ENCODE measurements at regions not wholly inside any gene's neighbourhood (a gene's known extent, or its start where the extent isn't known, plus 50 kb on each side); places are given as distances from the start of the nearest gene placed in this dataset.

- DNase-seq (ENCODE audit: low read depth in 1 of 2, low spot score in 2 of 2): no peak
- POLR2A ChIA-PET (ENCODE audit: partially characterized antibody): interaction anchor here (1.2 kb wide), 1 partner anchor 79 kb away, joined by 4 read pairs; no protein-coding TSS in a partner anchor
- no peak overlapping the region for H3K14ac ChIP-seq (ENCODE audit: insufficient read length)
- no peak overlapping the region for H3K4me2 ChIP-seq (ENCODE audit: insufficient read depth in 1 of 2, low read depth in 2 of 2, low read length in 2 of 2)
- no peaks in the 10 kb centered on the region for H4K20me1 ChIP-seq (replicated peaks in 1 of 2; ENCODE audit: control insufficient read depth in 1 of 2, insufficient read depth in 2 of 2, low read length in 2 of 2)
- H3K23me2 ChIP-seq (ENCODE audit: low read depth, low read length): no peaks in the 10 kb centered on the region
- H3K4ac ChIP-seq (replicated peaks; ENCODE audit: insufficient read length, low read depth, low read length): no peak overlapping the region
- H3K56ac ChIP-seq (replicated peaks; ENCODE audit: insufficient read length, low read depth, low read length): no peak overlapping the region
- H3K27ac ChIP-seq (ENCODE audit: low read depth, low read length): no peak overlapping the region
- H2BK5ac ChIP-seq (ENCODE audit: low read depth, low read length): no peak overlapping the region
- H2BK120ac ChIP-seq (replicated peaks; ENCODE audit: low read depth, low read length): no peak overlapping the region
- no peak overlapping the region for H4K8ac ChIP-seq (ENCODE audit: extremely low read depth, insufficient read depth, low read length)
- H3K27me3 ChIP-seq (replicated peaks in 1 of 4; ENCODE audit: control insufficient read depth in 3 of 4, extremely low read depth in 1 of 4, insufficient read depth in 3 of 4, low read length in 3 of 4): no peaks in the 10 kb centered on the region
- no peak overlapping the region for H4K91ac ChIP-seq (replicated peaks; ENCODE audit: insufficient read length, low read length)
- H3K9ac ChIP-seq (replicated peaks in 1 of 4; ENCODE audit: extremely low read depth in 1 of 4, low read depth in 3 of 4, low read length in 3 of 4): no peak overlapping the region
- H3K79me2 ChIP-seq (ENCODE audit: control insufficient read depth in 1 of 2, insufficient read depth in 2 of 2, low read length in 2 of 2): no peaks in the 10 kb centered on the region
- no peak for FAIRE-seq
- H2BK15ac ChIP-seq (ENCODE audit: low read length): no peak overlapping the region
- H2BK12ac ChIP-seq (ENCODE audit: low read depth, low read length): no peak overlapping the region
- H2AFZ ChIP-seq (ENCODE audit: low read length): no peak overlapping the region
- no peak overlapping the region for H3K23ac ChIP-seq (ENCODE audit: insufficient read length)
- H2AK5ac ChIP-seq (ENCODE audit: low read depth, low read length): no peak overlapping the region
- peaks cover 0 to 3% (median 0%) of the 10 kb centered on the region in 4 experiments; a peak in 1 of 7 replicates for H3K4me1 ChIP-seq (replicated peaks in 1 of 4; ENCODE audit: control insufficient read depth in 3 of 4, insufficient read depth in 4 of 4, low read length in 3 of 4)
- no peak for TF ChIP-seq KDM4A (IDR thresholded peaks at IDR 0.05; ENCODE audit: low read depth, low read length, severe bottlenecking)
- WGBS, 2 experiments (ENCODE audit: extremely low coverage in 1 of 2, insufficient coverage in 1 of 2, insufficient read length in 1 of 2, insufficient replicate concordance in 2 of 2, low coverage in 1 of 2, low lambda C conversion rate in 2 of 2, missing lambda C conversion rate in 1 of 2): 82% methylated on average over 3 of the region's 3 CpGs; no CpG with 5 or more reads in 1 of the 2 experiments
- no peak overlapping the region for H3K4me3 ChIP-seq (ENCODE audit: extremely low read depth in 1 of 4, insufficient read depth in 2 of 4, low read depth in 3 of 4, low read length in 4 of 4)
- H2BK20ac ChIP-seq (ENCODE audit: low read length): no peak overlapping the region
- H3K9me3 ChIP-seq (ENCODE audit: insufficient read depth in 2 of 2, low read depth in 1 of 2, low read length in 1 of 2): no peaks in the 10 kb centered on the region
- CTCF ChIA-PET (ENCODE audit: partially characterized antibody): no interaction called here
- no peaks in the 10 kb centered on the region for H3K36me3 ChIP-seq (ENCODE audit: control insufficient read depth in 2 of 4, insufficient read depth in 4 of 4, low read length in 3 of 4)
- H3K18ac ChIP-seq (ENCODE audit: extremely low read depth, low read length): no peak overlapping the region
- no peaks in the 10 kb centered on the region for H3K79me1 ChIP-seq (ENCODE audit: low read depth, low read length)
- no peak overlapping the region for H4K5ac ChIP-seq (ENCODE audit: insufficient read length, low read depth, low read length)
Measured at GRCh38 chr2:130258356-130258755, 60.1 kb upstream of the TUBA3E start.

Data from H1 (cell line).